HFFc6 (cell line): ENCODE measurements at regions not wholly inside any gene's neighbourhood (a gene's known extent, or its start where the extent isn't known, plus 50 kb on each side); places are given as distances from the start of the nearest gene placed in this dataset.

Experiments
- DNase-seq: peaks from one replicate; pipeline ENCODE4 v3.0.0-alpha.2; 2018
- H3K27ac Mint-ChIP-seq: 2 replicates; pipeline ENCODE4 v1.8.0; 2020; ENCODE audit warnings: mild to moderate bottlenecking, mixed read lengths
- H3K27me3 Mint-ChIP-seq: 2 replicates; pipeline ENCODE4 v1.8.0; 2021; ENCODE audit warnings: mild to moderate bottlenecking, moderate library complexity, mixed read lengths; ENCODE audit not compliant: insufficient read depth
- H3K36me3 Mint-ChIP-seq: 2 replicates; pipeline ENCODE4 v1.8.0; 2021; ENCODE audit warnings: low read depth, mixed read lengths
- H3K4me1 Mint-ChIP-seq: 2 replicates; pipeline ENCODE4 v1.8.0; 2020; ENCODE audit warnings: low read depth, mixed read lengths
- H3K4me3 Mint-ChIP-seq: 2 replicates; pipeline ENCODE4 v1.8.0; 2020; ENCODE audit warnings: mild to moderate bottlenecking, moderate library complexity, mixed read lengths
- H3K9me3 Mint-ChIP-seq: 2 replicates; pipeline ENCODE4 v1.8.0; 2020; ENCODE audit warnings: mild to moderate bottlenecking, mixed read lengths
- TF ChIP-seq, protein P1 (sequence below): fragments of 200-600 bp; sonication (generic); IDR thresholded peaks from 2 replicates; pipeline ENCODE4 v1.5.0; 2021; ENCODE audit warnings: antibody characterized with exemption, mild to moderate bottlenecking

GRCh38 chr10:130985158-130985753 is 326.3 kb downstream of the TCERG1L start:
- DNase-seq = no peak
- Mint-ChIP-seq H3K27me3 (0 out of 2 replicates have a peak, but pooled peaks cover 2% of the 10 kb centered on the region), H3K9me3 (peaks cover 61% of the 10 kb centered on the region), H3K4me1 (no peaks in the 10 kb centered on the region), H3K4me3 (no peak overlapping the region), H3K36me3 (peaks cover 4% of the 10 kb centered on the region; the same call in 1 of the 2 replicates), H3K27ac (no peak overlapping the region)
- TF ChIP-seq, protein P1, sequence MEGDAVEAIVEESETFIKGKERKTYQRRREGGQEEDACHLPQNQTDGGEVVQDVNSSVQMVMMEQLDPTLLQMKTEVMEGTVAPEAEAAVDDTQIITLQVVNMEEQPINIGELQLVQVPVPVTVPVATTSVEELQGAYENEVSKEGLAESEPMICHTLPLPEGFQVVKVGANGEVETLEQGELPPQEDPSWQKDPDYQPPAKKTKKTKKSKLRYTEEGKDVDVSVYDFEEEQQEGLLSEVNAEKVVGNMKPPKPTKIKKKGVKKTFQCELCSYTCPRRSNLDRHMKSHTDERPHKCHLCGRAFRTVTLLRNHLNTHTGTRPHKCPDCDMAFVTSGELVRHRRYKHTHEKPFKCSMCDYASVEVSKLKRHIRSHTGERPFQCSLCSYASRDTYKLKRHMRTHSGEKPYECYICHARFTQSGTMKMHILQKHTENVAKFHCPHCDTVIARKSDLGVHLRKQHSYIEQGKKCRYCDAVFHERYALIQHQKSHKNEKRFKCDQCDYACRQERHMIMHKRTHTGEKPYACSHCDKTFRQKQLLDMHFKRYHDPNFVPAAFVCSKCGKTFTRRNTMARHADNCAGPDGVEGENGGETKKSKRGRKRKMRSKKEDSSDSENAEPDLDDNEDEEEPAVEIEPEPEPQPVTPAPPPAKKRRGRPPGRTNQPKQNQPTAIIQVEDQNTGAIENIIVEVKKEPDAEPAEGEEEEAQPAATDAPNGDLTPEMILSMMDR = no peak

DNA sequence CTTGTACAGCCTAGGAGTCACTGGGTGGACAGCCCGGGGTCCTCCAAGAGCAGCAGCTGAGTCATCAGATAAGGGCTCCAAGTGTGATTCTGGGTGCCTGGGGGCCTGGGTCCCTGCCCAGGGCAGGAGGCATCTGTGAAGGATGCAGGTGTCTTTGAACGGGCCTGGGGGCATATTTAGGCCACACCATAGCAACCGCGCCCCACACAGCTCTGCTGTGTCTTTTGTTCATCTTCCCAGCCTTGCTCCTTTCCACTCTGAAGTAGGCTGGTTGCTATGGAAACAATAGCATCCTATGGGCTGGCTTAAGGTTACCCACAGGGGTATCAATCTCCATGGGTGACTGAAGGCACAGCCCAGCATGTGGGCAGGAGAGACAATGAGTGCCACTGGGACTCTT is 324.7 kb downstream of the TCERG1L start:
- Mint-ChIP-seq H3K27me3 (0 out of 2 replicates have a peak, but pooled peaks cover 2% of the 10 kb centered on the region), H3K9me3 (peaks cover 65% of the 10 kb centered on the region), H3K4me3 (no peak overlapping the region), H3K4me1 (no peaks in the 10 kb centered on the region), H3K36me3 (peaks cover 4% of the 10 kb centered on the region; the same call in 1 of the 2 replicates), H3K27ac (no peak overlapping the region)
- TF ChIP-seq, protein P1 = no peak
- DNase-seq = no peak

DNA sequence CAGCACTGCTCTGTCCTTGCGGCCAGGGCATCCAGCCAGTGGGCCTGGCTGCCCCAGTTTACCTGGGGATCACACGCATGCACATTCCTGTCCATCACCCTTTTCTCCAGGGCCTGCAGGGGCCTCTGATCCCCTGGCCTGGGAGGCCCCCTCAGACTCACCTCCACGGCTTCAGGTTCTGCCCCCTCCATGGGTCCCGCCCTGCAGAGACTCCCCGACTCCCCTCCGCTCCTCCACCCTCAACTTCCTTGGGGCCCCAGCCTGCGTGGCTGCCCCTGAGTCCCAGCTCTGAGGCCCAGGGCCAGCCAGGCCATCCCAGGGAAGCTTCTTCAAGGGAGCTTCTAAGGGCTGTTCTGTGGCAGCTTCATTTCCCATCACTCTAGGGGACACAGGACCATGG is 324.1 kb downstream of the TCERG1L start:
- H3K27ac Mint-ChIP-seq = no peak overlapping the region
- no peak for DNase-seq
- H3K4me3 Mint-ChIP-seq = no peak overlapping the region
- 0 out of 2 replicates have a peak, but pooled peaks cover 2% of the 10 kb centered on the region for H3K27me3 Mint-ChIP-seq
- H3K4me1 Mint-ChIP-seq = no peaks in the 10 kb centered on the region
- peaks cover 65% of the 10 kb centered on the region for H3K9me3 Mint-ChIP-seq
- TF ChIP-seq, protein P1 = no peak
- peaks cover 4% of the 10 kb centered on the region; the same call in 1 of the 2 replicates for H3K36me3 Mint-ChIP-seq

DNA sequence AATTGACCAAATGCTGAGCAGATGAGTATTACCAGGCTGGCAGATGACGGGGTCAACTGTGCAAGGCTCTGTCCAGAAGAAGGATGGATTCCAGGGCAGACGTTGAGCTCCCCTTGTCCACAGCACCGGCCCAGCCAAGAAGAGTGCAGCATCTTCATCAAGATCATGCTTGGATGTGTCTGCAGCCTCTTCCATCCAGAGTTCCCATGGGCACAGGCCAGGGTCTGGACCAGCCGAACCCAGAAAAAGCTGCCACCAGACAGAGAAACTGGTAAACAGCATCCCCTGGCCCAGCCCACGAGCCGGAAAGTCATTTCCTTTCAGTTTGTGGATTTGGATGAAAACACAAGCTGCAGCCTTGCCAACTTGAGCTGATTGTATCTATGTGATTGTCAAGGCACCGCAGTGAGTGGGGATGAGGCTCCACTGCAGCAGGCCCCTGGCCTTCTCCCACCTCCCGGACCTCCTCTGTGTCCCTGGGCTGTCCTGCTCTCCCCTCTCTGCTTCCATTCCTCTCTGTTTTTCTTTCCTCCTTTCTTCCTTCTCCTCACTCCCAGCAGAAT is 321.8 kb downstream of the TCERG1L start:
- H3K9me3 Mint-ChIP-seq = peaks cover 70% of the 10 kb centered on the region
- TF ChIP-seq, protein P1 = no peak
- H3K36me3 Mint-ChIP-seq = peaks cover 4% of the 10 kb centered on the region; the same call in 1 of the 2 replicates
- no peak overlapping the region for H3K4me3 Mint-ChIP-seq
- H3K27ac Mint-ChIP-seq = no peak overlapping the region
- no peak for DNase-seq
- H3K4me1 Mint-ChIP-seq = no peaks in the 10 kb centered on the region
- no peaks in the 10 kb centered on the region for H3K27me3 Mint-ChIP-seq

DNA sequence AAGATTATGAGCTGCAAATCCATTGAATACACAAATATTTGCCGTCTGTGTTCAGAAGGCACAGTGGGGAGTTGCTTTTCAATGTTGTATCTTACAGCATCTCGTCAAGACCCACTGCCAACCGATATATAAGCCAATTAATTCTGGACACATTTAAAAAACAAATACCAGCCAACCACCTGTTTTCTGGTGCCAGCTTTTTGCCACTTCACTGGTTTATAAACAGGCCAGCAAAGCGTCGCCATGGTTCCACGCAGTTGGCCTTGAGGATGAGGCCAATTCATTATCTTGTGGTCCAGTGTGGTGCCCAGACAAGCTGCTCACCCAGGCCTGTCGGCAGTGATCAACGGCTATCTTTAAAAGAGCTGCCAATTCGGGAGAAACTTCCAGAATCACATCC is 321.0 kb downstream of the TCERG1L start:
- TF ChIP-seq, protein P1 = no peak
- Mint-ChIP-seq H3K4me3 (no peak overlapping the region), H3K27me3 (no peaks in the 10 kb centered on the region), H3K4me1 (no peaks in the 10 kb centered on the region), H3K36me3 (peaks cover 4% of the 10 kb centered on the region; the same call in 1 of the 2 replicates), H3K9me3 (peaks cover 70% of the 10 kb centered on the region), H3K27ac (no peak overlapping the region)
- no peak for DNase-seq
